Astrocyte (in vitro differentiated cells and primary cell): ENCODE measurements at regions not wholly inside any gene's neighbourhood (a gene's known extent, or its start where the extent isn't known, plus 50 kb on each side); places are given as distances from the start of the nearest gene placed in this dataset.

ENCODE experiments used
- DNase-seq: peaks from one replicate; pipeline ENCODE4 v3.0.0-alpha.2; 2010; ENCODE audit warnings: low read depth
- FAIRE-seq: peaks from 2 replicates; lab custom pipeline; 2011; peaks lifted over from hg19 to GRCh38; lab: Jason Lieb, UNC
- H2AFZ ChIP-seq: 2 replicates; pipeline ENCODE4 v1.6.0; 2012; ENCODE audit warnings: low read depth, low read length, inconsistent platforms
- H3K27ac ChIP-seq: 2 replicates; pipeline ENCODE4 v1.5.1; 2011; ENCODE audit warnings: low read depth, low read length, inconsistent platforms
- H3K27me3 ChIP-seq: 2 replicates; pipeline ENCODE4 v1.6.0; 2011; ENCODE audit warnings: low read length, inconsistent platforms; ENCODE audit not compliant: insufficient read depth
- H3K36me3 ChIP-seq: 2 replicates; pipeline ENCODE4 v1.5.1; 2011; ENCODE audit warnings: low read length, inconsistent platforms; ENCODE audit not compliant: insufficient read depth
- H3K4me1 ChIP-seq: 2 replicates; pipeline ENCODE4 v1.5.1; 2011; ENCODE audit warnings: low read length, inconsistent platforms; ENCODE audit not compliant: insufficient read depth
- H3K4me2 ChIP-seq: 2 replicates; pipeline ENCODE4 v1.6.0; 2012; ENCODE audit warnings: low read length, inconsistent platforms
- H3K4me3 ChIP-seq: 2 replicates; pipeline ENCODE4 v1.5.1; 2011; ENCODE audit warnings: low read depth, mild to moderate bottlenecking, low read length, inconsistent platforms; ENCODE audit not compliant: insufficient read depth
- H3K79me2 ChIP-seq: 2 replicates; pipeline ENCODE4 v1.6.0; 2012; ENCODE audit warnings: mild to moderate bottlenecking, low read length, inconsistent platforms; ENCODE audit not compliant: insufficient read depth
- H3K9ac ChIP-seq: 2 replicates; pipeline ENCODE4 v1.6.0; 2012; ENCODE audit warnings: mild to moderate bottlenecking, low read length, inconsistent platforms
- H3K9me3 ChIP-seq: 2 replicates; pipeline ENCODE4 v1.5.1; 2012; ENCODE audit warnings: low read depth, mild to moderate bottlenecking, low read length, inconsistent platforms; ENCODE audit not compliant: insufficient read depth
- H4K20me1 ChIP-seq: 2 replicates; pipeline ENCODE4 v1.6.0; 2012; ENCODE audit warnings: low read length, inconsistent platforms; ENCODE audit not compliant: insufficient read depth
- H3K27ac Mint-ChIP-seq: one replicate; pipeline ENCODE4 v1.8.0; 2021; ENCODE audit warnings: mild to moderate bottlenecking, mixed read lengths; ENCODE audit not compliant: unreplicated experiment
- H3K27me3 Mint-ChIP-seq: one replicate; pipeline ENCODE4 v1.8.0; 2021; ENCODE audit warnings: low read depth, mixed read lengths; ENCODE audit not compliant: unreplicated experiment
- H3K36me3 Mint-ChIP-seq: one replicate; pipeline ENCODE4 v1.8.0; 2021; ENCODE audit warnings: low read depth, mixed read lengths; ENCODE audit not compliant: unreplicated experiment
- H3K4me1 Mint-ChIP-seq: one replicate; pipeline ENCODE4 v1.8.0; 2021; ENCODE audit warnings: low read depth, mixed read lengths; ENCODE audit not compliant: unreplicated experiment
- H3K4me3 Mint-ChIP-seq: one replicate; pipeline ENCODE4 v1.8.0; 2021; ENCODE audit warnings: mild to moderate bottlenecking, moderate library complexity, mixed read lengths; ENCODE audit not compliant: unreplicated experiment
- H3K9me3 Mint-ChIP-seq: one replicate; pipeline ENCODE4 v1.8.0; 2021; ENCODE audit warnings: mild to moderate bottlenecking, mixed read lengths; ENCODE audit not compliant: unreplicated experiment
- EZH2 ChIP-seq: IDR thresholded peaks from 2 replicates; pipeline ENCODE4 v1.6.1; 2012; ENCODE audit warnings: mild to moderate bottlenecking, low read length, inconsistent platforms; ENCODE audit not compliant: insufficient read depth
- TF ChIP-seq, protein P1 (sequence below): IDR thresholded peaks from 2 replicates; pipeline ENCODE4 v1.5.1; 2011; ENCODE audit warnings: low read depth, mild to moderate bottlenecking, inconsistent platforms, low read length, moderate library complexity; ENCODE audit not compliant: insufficient read depth

DNA sequence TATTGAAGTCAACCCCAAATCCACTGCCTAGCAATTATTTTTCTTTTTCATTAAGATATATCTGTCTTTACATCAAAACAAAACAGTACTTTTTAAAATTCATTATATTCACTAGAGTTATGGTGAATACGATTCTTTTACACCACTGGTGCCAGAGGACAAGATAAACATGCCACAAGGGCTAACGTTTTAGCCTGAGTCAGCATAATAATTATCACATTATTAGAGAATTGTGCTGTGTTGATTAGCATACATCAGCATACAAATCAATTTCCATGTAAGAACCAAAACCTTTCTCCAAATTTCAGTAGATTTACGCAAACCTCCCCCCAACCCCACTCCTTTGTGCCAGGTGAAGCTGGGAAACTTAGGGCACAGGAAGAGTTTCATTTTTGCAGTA lies 131.1 kb upstream of the TMEM106B start:
- TF ChIP-seq, protein P1, sequence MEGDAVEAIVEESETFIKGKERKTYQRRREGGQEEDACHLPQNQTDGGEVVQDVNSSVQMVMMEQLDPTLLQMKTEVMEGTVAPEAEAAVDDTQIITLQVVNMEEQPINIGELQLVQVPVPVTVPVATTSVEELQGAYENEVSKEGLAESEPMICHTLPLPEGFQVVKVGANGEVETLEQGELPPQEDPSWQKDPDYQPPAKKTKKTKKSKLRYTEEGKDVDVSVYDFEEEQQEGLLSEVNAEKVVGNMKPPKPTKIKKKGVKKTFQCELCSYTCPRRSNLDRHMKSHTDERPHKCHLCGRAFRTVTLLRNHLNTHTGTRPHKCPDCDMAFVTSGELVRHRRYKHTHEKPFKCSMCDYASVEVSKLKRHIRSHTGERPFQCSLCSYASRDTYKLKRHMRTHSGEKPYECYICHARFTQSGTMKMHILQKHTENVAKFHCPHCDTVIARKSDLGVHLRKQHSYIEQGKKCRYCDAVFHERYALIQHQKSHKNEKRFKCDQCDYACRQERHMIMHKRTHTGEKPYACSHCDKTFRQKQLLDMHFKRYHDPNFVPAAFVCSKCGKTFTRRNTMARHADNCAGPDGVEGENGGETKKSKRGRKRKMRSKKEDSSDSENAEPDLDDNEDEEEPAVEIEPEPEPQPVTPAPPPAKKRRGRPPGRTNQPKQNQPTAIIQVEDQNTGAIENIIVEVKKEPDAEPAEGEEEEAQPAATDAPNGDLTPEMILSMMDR = no peak
- TF ChIP-seq EZH2 = no peak
- FAIRE-seq (no peak), DNase-seq (no peak)
- Mint-ChIP-seq H3K4me3 (no peak overlapping the region), H3K27ac (no peak overlapping the region), H3K27me3 (no peaks in the 10 kb centered on the region), H3K36me3 (peaks cover 4% of the 10 kb centered on the region), H3K9me3 (peaks cover 12% of the 10 kb centered on the region), H3K4me1 (no peaks in the 10 kb centered on the region)
- no peak overlapping the region for H3K27ac ChIP-seq
- H3K79me2 ChIP-seq = no peaks in the 10 kb centered on the region
- no peak overlapping the region for H3K9ac ChIP-seq
- H4K20me1 ChIP-seq = no peaks in the 10 kb centered on the region
- H3K4me2 ChIP-seq = no peak overlapping the region
- H3K36me3 ChIP-seq = no peaks in the 10 kb centered on the region
- H2AFZ ChIP-seq = no peak overlapping the region
- H3K4me3 ChIP-seq = no peak overlapping the region
- H3K9me3 ChIP-seq = peaks cover 4% of the 10 kb centered on the region
- no peaks in the 10 kb centered on the region for H3K4me1 ChIP-seq
- H3K27me3 ChIP-seq = no peaks in the 10 kb centered on the region

DNA sequence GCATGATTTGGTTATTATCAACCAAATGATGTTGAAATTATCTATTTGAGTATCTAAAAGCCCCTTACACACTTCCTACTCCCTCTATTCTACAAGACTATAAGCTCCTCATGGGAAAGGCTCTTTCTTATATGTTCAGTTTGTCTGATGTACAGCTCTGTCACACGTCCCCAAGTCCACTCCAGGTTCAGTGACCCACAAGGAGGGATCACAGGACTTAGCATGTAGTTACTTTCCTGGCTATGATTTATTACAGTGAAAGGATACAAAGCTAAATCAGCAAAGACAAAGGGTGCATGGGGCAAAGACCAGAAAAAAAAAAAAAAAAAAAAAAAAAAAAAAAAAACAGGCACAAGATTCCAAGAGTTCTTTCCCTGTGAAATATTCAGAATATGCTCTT lies 125.6 kb upstream of the TMEM106B start:
- Mint-ChIP-seq H3K27me3 (peaks cover 1% of the 10 kb centered on the region), H3K4me1 (no peaks in the 10 kb centered on the region), H3K36me3 (no peaks in the 10 kb centered on the region), H3K9me3 (no peaks in the 10 kb centered on the region), H3K4me3 (no peak overlapping the region), H3K27ac (no peak overlapping the region)
- no peaks in the 10 kb centered on the region for H3K27me3 ChIP-seq
- FAIRE-seq (no peak), DNase-seq (no peak)
- TF ChIP-seq, protein P1 = no peak
- TF ChIP-seq EZH2 = no peak
- no peak overlapping the region for H3K9ac ChIP-seq
- H3K4me1 ChIP-seq = no peaks in the 10 kb centered on the region
- no peak overlapping the region for H3K27ac ChIP-seq
- H3K79me2 ChIP-seq = no peaks in the 10 kb centered on the region
- no peak overlapping the region for H3K4me3 ChIP-seq
- H3K36me3 ChIP-seq = no peaks in the 10 kb centered on the region
- no peaks in the 10 kb centered on the region for H4K20me1 ChIP-seq
- H3K9me3 ChIP-seq = no peaks in the 10 kb centered on the region
- no peak overlapping the region for H3K4me2 ChIP-seq
- no peak overlapping the region for H2AFZ ChIP-seq

DNA sequence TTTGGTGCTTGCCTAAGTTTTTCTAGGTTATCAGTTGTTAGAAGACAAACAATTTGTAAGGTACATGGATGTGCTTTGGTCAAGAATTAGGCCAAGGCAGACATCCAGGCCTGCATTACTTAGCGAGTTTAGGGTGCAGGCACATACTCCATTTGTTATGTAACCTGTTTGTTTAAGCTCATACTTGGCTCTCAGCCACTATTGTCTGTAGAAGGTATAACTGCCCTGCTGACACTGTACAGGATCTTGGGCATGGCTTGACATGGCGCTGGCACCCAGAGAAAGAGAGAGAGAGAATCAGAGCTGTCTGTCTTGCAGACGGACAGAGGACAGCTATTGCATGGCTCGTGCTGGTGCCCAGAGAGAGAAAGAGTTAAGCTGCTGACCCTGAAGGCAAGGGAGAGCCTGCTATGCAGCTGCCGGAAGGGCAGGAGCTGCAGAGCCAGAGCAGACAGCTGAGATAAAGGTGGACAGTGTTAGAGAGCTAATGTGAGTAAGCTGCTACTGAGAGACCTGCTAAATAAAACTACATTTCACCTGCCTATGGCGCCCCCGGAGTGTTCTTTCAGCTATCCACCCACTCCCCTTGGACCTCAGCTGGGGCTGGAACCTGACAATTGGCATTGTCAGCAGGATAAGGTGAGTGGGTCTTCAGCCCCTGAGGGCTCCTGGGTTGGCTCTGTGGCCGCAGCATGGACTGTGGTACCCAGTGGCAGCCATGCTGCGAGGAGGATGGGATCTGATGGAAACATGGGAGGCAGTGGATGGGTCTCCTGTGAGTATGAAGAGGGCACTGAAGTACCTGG lies 120.9 kb upstream of the TMEM106B start:
- FAIRE-seq (no peak), DNase-seq (no peak)
- Histone ChIP-seq H3K27ac (no peak overlapping the region), H3K4me2 (no peak overlapping the region), H3K9me3 (no peaks in the 10 kb centered on the region), H4K20me1 (no peaks in the 10 kb centered on the region), H3K9ac (no peak overlapping the region), H3K36me3 (no peaks in the 10 kb centered on the region), H3K4me3 (no peak overlapping the region), H3K79me2 (no peaks in the 10 kb centered on the region), H3K27me3 (no peaks in the 10 kb centered on the region), H2AFZ (no peak overlapping the region), H3K4me1 (no peaks in the 10 kb centered on the region)
- H3K4me3 Mint-ChIP-seq = no peak overlapping the region
- peaks cover 1% of the 10 kb centered on the region for H3K36me3 Mint-ChIP-seq
- no peaks in the 10 kb centered on the region for H3K4me1 Mint-ChIP-seq
- TF ChIP-seq, protein P1 = no peak
- H3K27me3 Mint-ChIP-seq = peaks cover 3% of the 10 kb centered on the region
- no peaks in the 10 kb centered on the region for H3K9me3 Mint-ChIP-seq
- no peak overlapping the region for H3K27ac Mint-ChIP-seq
